ENCODE measurements at regions not wholly inside any gene's neighbourhood (a gene's known extent, or its start where the extent isn't known, plus 50 kb on each side); places are given as distances from the start of the nearest gene placed in this dataset.

- H2AFZ ChIP-seq: no peak overlapping the region
- no peaks in the 10 kb centered on the region for H3K4me1 ChIP-seq
- no peak overlapping the region for H3K27ac ChIP-seq
- no peak overlapping the region for H3K9ac ChIP-seq
- no peak for TF ChIP-seq CTCF (IDR thresholded peaks at IDR 0.05)
- no peaks in the 10 kb centered on the region for H3K27me3 ChIP-seq (ENCODE audit: control insufficient read depth, insufficient read depth, low read length)
- H3K36me3 ChIP-seq (ENCODE audit: control insufficient read depth, insufficient read depth, low read length): no peaks in the 10 kb centered on the region
- H3K4me2 ChIP-seq (ENCODE audit: low read length): no peak overlapping the region
- no peaks in the 10 kb centered on the region for H3K79me2 ChIP-seq
- no peak overlapping the region for H3K4me3 ChIP-seq (ENCODE audit: low read depth, low read length)
- no peaks in the 10 kb centered on the region for H3K9me3 ChIP-seq (ENCODE audit: control insufficient read depth, low read length)
These were observed 62.1 kb downstream of the BHLHE40 start for GRCh38 chr3:5041315-5041714.

- H3K27me3 ChIP-seq (ENCODE audit: control insufficient read depth, insufficient read depth, low read length): no peaks in the 10 kb centered on the region
- H2AFZ ChIP-seq: no peak overlapping the region
- H3K9me3 ChIP-seq (ENCODE audit: control insufficient read depth, low read length): no peaks in the 10 kb centered on the region
- no peaks in the 10 kb centered on the region for H3K4me1 ChIP-seq
- H3K4me2 ChIP-seq (ENCODE audit: low read length): no peak overlapping the region
- H3K79me2 ChIP-seq: no peaks in the 10 kb centered on the region
- no peaks in the 10 kb centered on the region for H3K36me3 ChIP-seq (ENCODE audit: control insufficient read depth, insufficient read depth, low read length)
- no peak overlapping the region for H3K4me3 ChIP-seq (ENCODE audit: low read depth, low read length)
- no peak overlapping the region for H3K27ac ChIP-seq
- TF ChIP-seq CTCF (IDR thresholded peaks at IDR 0.05): no peak
- no peak overlapping the region for H3K9ac ChIP-seq
These were observed 66.7 kb downstream of the BHLHE40 start for GRCh38 chr3:5045961-5046360.

GRCh38 chr3:5047764-5048419, 68.7 kb downstream of the BHLHE40 start:
- Histone ChIP-seq H3K4me2 (ENCODE audit: low read length) (no peak overlapping the region), H3K36me3 (ENCODE audit: control insufficient read depth, insufficient read depth, low read length) (no peaks in the 10 kb centered on the region), H2AFZ (no peak overlapping the region), H3K27ac (no peak overlapping the region), H3K4me1 (no peaks in the 10 kb centered on the region), H3K27me3 (ENCODE audit: control insufficient read depth, insufficient read depth, low read length) (no peaks in the 10 kb centered on the region), H3K9me3 (ENCODE audit: control insufficient read depth, low read length) (no peaks in the 10 kb centered on the region), H3K4me3 (ENCODE audit: low read depth, low read length) (no peak overlapping the region), H3K79me2 (no peaks in the 10 kb centered on the region), H3K9ac (no peak overlapping the region)
- no peak for TF ChIP-seq CTCF (IDR thresholded peaks at IDR 0.05)

- TF ChIP-seq CTCF (IDR thresholded peaks at IDR 0.05): no peak
- Histone ChIP-seq H3K4me2 (ENCODE audit: low read length) (no peak overlapping the region), H3K79me2 (no peaks in the 10 kb centered on the region), H3K4me3 (ENCODE audit: low read depth, low read length) (no peak overlapping the region), H3K9me3 (ENCODE audit: control insufficient read depth, low read length) (no peaks in the 10 kb centered on the region), H3K27ac (no peak overlapping the region), H3K36me3 (ENCODE audit: control insufficient read depth, insufficient read depth, low read length) (no peaks in the 10 kb centered on the region), H3K27me3 (ENCODE audit: control insufficient read depth, insufficient read depth, low read length) (no peaks in the 10 kb centered on the region), H3K4me1 (no peaks in the 10 kb centered on the region), H2AFZ (no peak overlapping the region), H3K9ac (no peak overlapping the region)
These were observed 70.3 kb upstream of the ARL8B start for GRCh38 chr3:5051772-5052171.

DNA sequence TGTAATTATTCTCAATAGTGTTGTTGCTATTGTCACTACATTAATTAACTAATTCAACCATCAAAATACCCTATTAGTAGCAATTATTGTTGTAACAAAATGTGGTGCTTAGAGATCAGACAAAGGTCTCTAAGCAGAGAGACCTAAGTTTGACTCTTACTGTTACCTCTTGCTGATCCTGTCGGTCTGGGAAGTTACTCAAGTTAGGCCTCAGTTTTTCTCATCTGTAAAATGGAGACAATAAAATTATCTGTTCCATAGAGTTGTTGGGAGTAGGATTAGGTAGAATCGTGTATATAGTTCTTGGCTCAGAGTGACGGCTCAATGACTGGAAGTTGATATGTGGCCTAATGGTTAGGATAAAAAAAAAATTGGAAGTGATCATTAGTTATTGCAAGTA, 69.8 kb upstream of the ARL8B start:
- TF ChIP-seq CTCF (IDR thresholded peaks at IDR 0.05): no peak
- Histone ChIP-seq H3K4me3 (ENCODE audit: low read depth, low read length) (no peak overlapping the region), H3K79me2 (no peaks in the 10 kb centered on the region), H3K9ac (no peak overlapping the region), H3K9me3 (ENCODE audit: control insufficient read depth, low read length) (no peaks in the 10 kb centered on the region), H3K4me2 (ENCODE audit: low read length) (no peak overlapping the region), H3K4me1 (no peaks in the 10 kb centered on the region), H3K27me3 (ENCODE audit: control insufficient read depth, insufficient read depth, low read length) (no peaks in the 10 kb centered on the region), H2AFZ (no peak overlapping the region), H3K27ac (no peak overlapping the region), H3K36me3 (ENCODE audit: control insufficient read depth, insufficient read depth, low read length) (no peaks in the 10 kb centered on the region)
